Endothelial cell of umbilical vein (primary cell): ENCODE measurements at regions not wholly inside any gene's neighbourhood (a gene's known extent, or its start where the extent isn't known, plus 50 kb on each side); places are given as distances from the start of the nearest gene placed in this dataset.

ENCODE experiments used
- CTCF ChIP-seq, 2 donors: IDR thresholded peaks; 1 replicate in 1 of 2; 2 replicates in 1 of 2; pipeline ENCODE4 v1.5.1; 2011; ENCODE audit warnings: low read length in 2 of 2, mild to moderate bottlenecking in 2 of 2, moderate library complexity in 2 of 2, control low read depth in 1 of 2, inconsistent platforms in 1 of 2, low read depth in 1 of 2; ENCODE audit not compliant: insufficient read depth in 1 of 2; ENCODE audit errors: extremely low read depth in 1 of 2
- FOS ChIP-seq: IDR thresholded peaks from 2 replicates; pipeline ENCODE4 v1.6.1; 2011; ENCODE audit warnings: mild to moderate bottlenecking, low read length, moderate library complexity, borderline replicate concordance; ENCODE audit not compliant: insufficient read depth
- MAX ChIP-seq: IDR thresholded peaks from 2 replicates; pipeline ENCODE4 v1.6.1; 2011; ENCODE audit not compliant: insufficient read depth, insufficient read length
- POLR2A ChIP-seq: IDR thresholded peaks from 2 replicates; pipeline ENCODE4 v1.6.1; 2012; ENCODE audit warnings: low read depth, mild to moderate bottlenecking, control low read depth, low read length
- POLR2AphosphoS5 ChIP-seq: IDR thresholded peaks from 2 replicates; pipeline ENCODE4 v1.6.1; 2012; ENCODE audit warnings: low read depth, mild to moderate bottlenecking, control low read depth, low read length, moderate library complexity; ENCODE audit not compliant: insufficient read depth

- TF ChIP-seq POLR2A, result no peak
- no peak for TF ChIP-seq POLR2AphosphoS5
- no peak for TF ChIP-seq CTCF (IDR thresholded peaks at IDR 0.05; ENCODE audit: extremely low read depth in 1 of 2, insufficient read depth in 1 of 2, low read depth in 1 of 2, low read length in 2 of 2)
- TF ChIP-seq MAX, result no peak
- no peak for TF ChIP-seq FOS
These were observed 158.0 kb upstream of the FAT1 start for GRCh38 chr4:186881521-186882220.
